GM19463 (cell line): ENCODE measurements at regions not wholly inside any gene's neighbourhood (a gene's known extent, or its start where the extent isn't known, plus 50 kb on each side); places are given as distances from the start of the nearest gene placed in this dataset.
A peak's percentile ranks its signal among the peaks of the same experiment; 100 is the strongest.

ENCODE experiments used
- ATAC-seq: cut with Tn5 transposase; IDR thresholded peaks from one replicate; pipeline ENCODE4 v1.9.1; 2021; ENCODE audit warnings: mild to moderate bottlenecking, moderate library complexity; ENCODE audit not compliant: unreplicated experiment

DNA sequence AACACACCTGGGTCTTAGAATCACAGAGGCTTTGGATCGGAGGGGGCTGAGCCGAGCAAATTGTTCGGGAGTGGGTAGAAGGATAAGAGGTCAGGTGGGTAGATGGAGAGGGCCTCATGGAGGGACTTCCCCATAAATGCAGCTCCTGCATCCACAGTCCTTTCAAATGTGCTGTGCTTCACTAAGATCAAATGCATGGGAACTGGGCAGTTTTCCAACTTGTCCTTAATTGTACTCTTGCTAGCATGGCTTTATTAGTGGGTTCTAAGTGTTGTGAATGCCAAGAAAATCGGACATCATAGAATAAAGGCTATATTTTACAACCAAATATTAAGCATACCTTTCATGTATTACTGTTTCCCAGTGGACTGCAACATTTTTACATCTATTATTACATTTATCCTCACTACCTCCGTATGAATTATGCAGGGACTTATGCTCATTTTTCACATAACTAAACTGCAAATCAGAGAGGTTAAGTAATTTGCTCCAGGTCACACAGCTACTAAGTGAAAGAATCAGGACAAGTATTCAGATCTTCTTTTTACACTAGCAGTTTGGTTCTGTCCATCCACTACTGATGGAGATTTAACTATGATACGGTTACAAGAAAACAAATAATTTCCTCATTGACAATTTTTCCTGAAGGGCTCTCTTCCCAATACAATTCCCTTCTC lies 174.5 kb upstream of the RUNX1 start:
- no peak for ATAC-seq

GRCh38 chr21:35222541-35222941 lies 173.4 kb upstream of the RUNX1 start:
- ATAC-seq, result no peak

- ATAC-seq, result no peak
Measured at GRCh38 chr21:35222021-35222420, 172.9 kb upstream of the RUNX1 start.

DNA sequence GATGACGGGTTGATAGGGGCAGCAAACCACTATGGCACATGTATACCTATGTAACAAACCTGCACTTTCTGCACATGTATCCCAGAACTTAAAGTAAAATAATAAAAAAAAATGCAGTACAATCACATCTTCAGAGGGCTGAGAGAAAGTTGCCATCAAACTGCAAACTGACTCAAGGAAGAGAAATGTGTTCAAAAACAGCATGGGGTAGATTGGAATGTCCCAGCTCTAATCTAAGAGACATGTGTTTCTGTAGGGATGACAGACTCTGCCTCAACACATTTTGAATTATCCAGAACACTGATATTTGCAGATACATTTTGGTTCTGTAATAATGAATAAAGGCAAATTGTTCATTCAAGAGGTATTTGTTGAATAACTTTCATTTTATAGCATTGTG lies 171.2 kb upstream of the RUNX1 start:
- no peak for ATAC-seq

DNA sequence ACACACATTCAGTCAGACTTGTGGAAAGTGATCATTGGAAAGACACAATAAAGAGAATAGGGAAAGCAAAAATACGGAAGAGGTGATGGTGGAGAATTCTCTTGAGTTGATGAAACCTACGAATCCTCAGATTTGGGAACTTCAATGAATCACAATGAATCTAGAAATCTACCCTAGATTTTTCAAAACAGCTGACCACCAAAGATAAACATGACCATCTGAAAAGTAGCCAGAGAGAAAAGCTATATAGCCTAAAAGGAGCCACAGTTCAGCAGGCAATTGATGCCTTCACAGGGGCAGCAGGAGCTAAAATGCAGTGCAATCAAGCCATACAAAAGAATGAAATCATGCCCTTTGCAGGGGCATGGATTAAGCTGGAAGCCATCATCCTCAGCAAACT lies 170.6 kb upstream of the RUNX1 start:
- ATAC-seq, result no peak

GRCh38 chr21:35219291-35219690 lies 170.2 kb upstream of the RUNX1 start:
- ATAC-seq, result no peak

- ATAC-seq, result no peak
Measured at GRCh38 chr21:35217504-35218060, 168.5 kb upstream of the RUNX1 start.

DNA sequence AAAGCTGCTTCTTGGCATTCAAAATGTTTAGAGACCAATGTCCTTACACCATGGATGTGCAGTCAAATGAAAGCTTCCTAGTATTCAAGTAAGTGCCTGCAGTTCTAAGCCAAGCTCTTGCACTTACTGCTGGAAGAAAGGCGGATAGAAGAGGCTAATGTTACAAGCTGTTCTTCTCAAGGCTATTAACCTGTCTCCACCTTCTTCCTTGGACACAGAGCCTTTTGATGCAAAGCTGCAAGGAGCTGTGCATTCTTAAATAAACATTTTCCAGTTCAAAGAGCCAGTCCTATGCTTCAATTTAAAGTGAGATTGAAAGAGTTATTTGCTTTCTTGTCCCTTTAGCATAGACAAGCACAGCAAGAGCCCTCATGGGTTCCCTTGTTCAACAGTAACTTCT lies 167.9 kb upstream of the RUNX1 start:
- ATAC-seq, result no peak

GRCh38 chr21:35215870-35216269 lies 166.8 kb upstream of the RUNX1 start:
- ATAC-seq, result no peak

DNA sequence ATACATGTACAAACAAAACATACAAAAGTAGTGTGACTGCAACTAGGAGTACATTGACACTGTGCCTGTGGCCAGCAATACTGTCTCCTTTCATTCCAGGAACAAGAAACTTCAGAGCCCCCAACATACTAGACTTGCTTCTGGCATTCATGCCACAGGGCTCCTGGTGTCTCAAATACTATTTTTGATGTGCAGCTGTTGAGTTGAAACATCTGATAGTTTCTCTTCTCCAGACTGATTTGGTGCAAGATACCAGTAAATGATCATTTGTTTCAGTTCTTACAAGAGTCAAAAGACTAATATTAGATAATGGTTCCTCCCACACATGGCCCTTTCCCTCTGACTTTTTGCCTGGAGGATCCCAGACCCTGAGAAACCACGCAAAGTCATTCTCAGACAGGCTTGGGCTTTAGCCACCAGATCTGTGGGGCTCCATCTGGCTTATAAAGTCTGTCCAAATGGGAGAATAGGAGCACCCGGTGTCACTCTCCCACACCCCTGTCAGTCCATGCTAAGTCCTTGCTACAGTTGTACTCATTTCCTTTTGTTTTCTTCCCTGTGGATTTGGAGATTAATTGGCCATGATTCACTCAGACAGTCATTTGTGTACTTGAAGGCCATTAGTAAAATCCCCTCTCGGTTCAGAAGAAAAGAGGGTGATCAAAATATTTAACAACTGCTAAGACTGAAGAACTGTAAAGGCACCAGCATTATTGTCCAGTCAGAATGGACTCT lies 163.5 kb upstream of the RUNX1 start:
- ATAC-seq, result no peak

DNA sequence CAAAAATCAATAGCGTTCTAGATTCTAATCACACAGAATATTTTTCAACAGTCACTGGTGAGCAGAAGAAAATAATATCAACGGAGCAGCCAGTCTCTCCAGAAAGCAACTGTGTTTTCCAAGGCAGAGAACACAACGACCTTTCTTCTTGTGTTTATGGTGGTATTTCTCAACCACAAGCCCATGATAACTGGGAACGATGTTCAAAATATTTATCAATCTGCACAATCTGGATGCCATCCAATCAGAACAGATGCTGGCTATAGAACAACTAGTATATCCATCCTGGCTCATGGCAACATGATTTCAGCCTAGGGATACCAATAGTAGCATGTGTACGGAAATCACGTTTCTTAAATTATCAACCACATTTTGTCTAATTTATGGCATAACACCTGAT lies 162.7 kb upstream of the RUNX1 start:
- no peak for ATAC-seq

- ATAC-seq, result no peak
Measured at GRCh38 chr21:35210093-35210492, 161.0 kb upstream of the RUNX1 start.

- no peak for ATAC-seq
Measured at GRCh38 chr21:35208810-35209517, 159.9 kb upstream of the RUNX1 start.

- ATAC-seq, result no peak
Measured at GRCh38 chr21:35208104-35208503, 159.0 kb upstream of the RUNX1 start.

DNA sequence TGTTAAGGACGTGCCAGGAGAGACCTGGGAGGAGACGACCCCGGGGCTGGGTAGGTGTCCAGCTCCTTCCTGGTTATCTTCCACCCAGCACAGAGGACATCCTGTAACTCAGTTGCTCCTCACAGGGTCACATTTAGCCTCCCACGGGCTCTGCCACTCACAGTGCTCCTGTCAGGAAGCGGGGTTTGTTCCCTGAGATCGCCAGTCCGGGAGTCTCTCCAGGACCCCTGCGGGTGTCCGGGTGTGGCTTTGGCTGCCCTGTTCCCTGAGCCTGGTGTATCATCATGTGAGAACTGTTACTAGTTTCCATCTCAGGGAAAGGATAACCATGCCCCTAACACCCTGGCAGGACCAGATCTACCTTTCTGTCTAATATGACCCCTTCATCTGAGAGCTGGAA lies 158.2 kb upstream of the RUNX1 start:
- no peak for ATAC-seq

GRCh38 chr21:35206141-35207125 lies 157.3 kb upstream of the RUNX1 start:
- ATAC-seq, result peak; percentile 44

DNA sequence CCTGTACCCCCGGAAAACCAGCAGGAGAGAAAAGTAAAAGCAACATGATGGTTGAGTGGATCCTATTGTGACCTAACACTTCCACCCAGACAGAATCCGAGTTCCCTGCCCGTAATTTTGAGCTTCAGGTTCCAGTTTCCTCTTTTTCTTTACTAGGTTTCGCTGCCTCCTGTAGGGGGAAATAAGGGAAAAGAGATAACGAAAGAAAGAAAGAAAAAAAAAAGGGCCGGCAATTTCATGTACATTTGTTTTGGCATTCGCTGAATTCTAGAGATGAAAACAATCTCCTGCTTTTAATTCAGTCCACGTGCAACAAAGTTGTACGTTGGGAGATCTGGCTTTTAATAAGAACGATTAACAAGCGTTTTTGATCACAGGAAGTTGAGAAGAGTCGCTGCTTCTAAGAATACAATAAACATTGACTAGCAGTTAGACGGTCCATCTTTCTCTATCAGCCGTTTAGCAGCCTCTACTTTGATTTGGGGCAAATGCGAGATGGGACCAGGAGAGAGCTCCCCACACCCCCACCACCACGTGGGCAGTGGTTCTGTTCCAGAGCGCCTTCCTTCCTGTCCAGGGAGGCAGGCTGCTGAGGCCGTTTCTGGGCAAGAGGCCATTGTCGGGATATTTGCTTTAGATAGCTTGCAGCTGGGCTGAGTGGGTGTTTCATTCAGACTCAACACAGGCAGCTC lies 155.9 kb upstream of the RUNX1 start:
- no peak for ATAC-seq

GRCh38 chr21:35204125-35204524 lies 155.0 kb upstream of the RUNX1 start:
- no peak for ATAC-seq

DNA sequence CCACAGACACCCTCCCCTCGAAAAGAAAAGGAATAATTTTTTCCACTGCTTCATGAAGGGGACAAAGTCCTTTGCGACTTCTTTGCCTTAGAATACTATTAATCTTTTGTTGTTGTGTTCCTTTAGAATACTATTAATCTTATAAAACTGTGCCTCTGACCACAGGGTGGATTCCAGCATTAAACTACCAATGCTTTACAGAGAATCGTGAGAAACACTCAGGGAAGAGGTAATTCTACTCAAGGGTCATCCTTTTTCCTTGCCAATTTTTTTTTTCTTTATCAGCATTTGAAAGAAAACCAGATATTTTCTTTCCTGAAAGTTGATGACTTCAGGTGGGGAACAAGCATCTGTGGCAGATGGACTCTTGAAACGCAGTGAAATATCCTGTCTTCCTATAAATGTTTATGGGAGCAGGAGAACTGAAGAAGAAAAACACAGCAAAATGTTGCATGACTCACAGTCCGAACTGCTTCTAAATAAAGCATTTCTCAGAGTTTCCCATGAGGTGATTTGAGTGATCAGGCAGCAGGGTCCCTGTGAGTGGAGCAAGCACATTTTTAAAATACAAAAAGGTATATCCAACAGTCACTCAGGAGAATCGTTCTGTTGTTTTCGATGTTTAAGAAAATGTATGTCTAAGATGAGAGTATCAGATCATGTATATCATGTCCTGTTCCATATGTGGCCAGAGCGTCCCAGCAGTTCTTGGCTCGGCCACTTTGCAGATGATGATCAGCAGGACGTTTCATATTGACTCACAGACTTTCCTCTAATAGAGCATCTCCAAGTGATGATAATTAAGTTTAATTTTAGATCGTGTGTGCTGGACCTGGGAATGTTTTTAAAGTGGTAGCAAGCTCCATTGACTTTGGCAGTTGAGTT lies 154.2 kb upstream of the RUNX1 start:
- no peak for ATAC-seq
